Stimulated activated CD4-positive, alpha-beta T cell treated with anti-CD3 and anti-CD28 coated beads, Interleukin-2, amount 100 ng/mL, for 48 hours (primary cell): ENCODE measurements at regions not wholly inside any gene's neighbourhood (a gene's known extent, or its start where the extent isn't known, plus 50 kb on each side); places are given as distances from the start of the nearest gene placed in this dataset.
"Not testable (repeated sequence)": the region's sequence is repeated elsewhere in the genome, so short reads cannot be mapped to it uniquely, and the experiment has no call there.

Source experiments
- DNase-seq, 2 donors: peaks; one replicate each; pipeline ENCODE4 v3.0.0-alpha.2; 2020

- no peak for DNase-seq
These were observed 343.4 kb upstream of the SPRED2 start for GRCh38 chr2:65775839-65776238.

- DNase-seq: no peak
These were observed 335.5 kb upstream of the SPRED2 start for GRCh38 chr2:65767946-65768345.

- DNase-seq: no peak
These were observed 334.4 kb upstream of the SPRED2 start for GRCh38 chr2:65766768-65767267.

- DNase-seq: no peak
These were observed 333.0 kb upstream of the SPRED2 start for GRCh38 chr2:65765376-65765775.

GRCh38 chr2:65762068-65762467, 329.7 kb upstream of the SPRED2 start:
- DNase-seq: no peak

- DNase-seq: no peak
These were observed 321.8 kb upstream of the SPRED2 start for GRCh38 chr2:65754219-65754618.

GRCh38 chr2:65751408-65751807, 319.0 kb upstream of the SPRED2 start:
- DNase-seq: no peak

GRCh38 chr2:65749545-65749944, 317.1 kb upstream of the SPRED2 start:
- DNase-seq: no peak

GRCh38 chr2:65747875-65748274, 315.5 kb upstream of the SPRED2 start:
- DNase-seq: not testable (repeated sequence)

GRCh38 chr2:65746931-65747675, 314.7 kb upstream of the SPRED2 start:
- DNase-seq: no peak

GRCh38 chr2:65744477-65745200, 312.2 kb upstream of the SPRED2 start:
- DNase-seq: no peak

- DNase-seq: no peak
These were observed 310.6 kb upstream of the SPRED2 start for GRCh38 chr2:65742977-65743376.

GRCh38 chr2:65739927-65740326, 307.5 kb upstream of the SPRED2 start:
- DNase-seq: no peak

GRCh38 chr2:65737452-65738011, 305.1 kb upstream of the SPRED2 start:
- DNase-seq: no peak

GRCh38 chr2:65731476-65731875, 299.1 kb upstream of the SPRED2 start:
- no peak for DNase-seq

GRCh38 chr2:65730186-65730585, 297.8 kb upstream of the SPRED2 start:
- DNase-seq: no peak

- DNase-seq: no peak
These were observed 296.8 kb upstream of the SPRED2 start for GRCh38 chr2:65729246-65729645.

- DNase-seq: no peak
These were observed 296.2 kb upstream of the SPRED2 start for GRCh38 chr2:65728477-65729180.

GRCh38 chr2:65727816-65728215, 295.4 kb upstream of the SPRED2 start:
- DNase-seq: no peak

GRCh38 chr2:65727381-65727780, 295.0 kb upstream of the SPRED2 start:
- no peak for DNase-seq

GRCh38 chr2:65724752-65725151, 292.4 kb upstream of the SPRED2 start:
- no peak for DNase-seq

GRCh38 chr2:65724336-65724735, 291.9 kb upstream of the SPRED2 start:
- no peak for DNase-seq

- no peak for DNase-seq
These were observed 289.8 kb upstream of the SPRED2 start for GRCh38 chr2:65722028-65722778.
